ENCODE measurements at regions not wholly inside any gene's neighbourhood (a gene's known extent, or its start where the extent isn't known, plus 50 kb on each side); places are given as distances from the start of the nearest gene placed in this dataset.

DNA sequence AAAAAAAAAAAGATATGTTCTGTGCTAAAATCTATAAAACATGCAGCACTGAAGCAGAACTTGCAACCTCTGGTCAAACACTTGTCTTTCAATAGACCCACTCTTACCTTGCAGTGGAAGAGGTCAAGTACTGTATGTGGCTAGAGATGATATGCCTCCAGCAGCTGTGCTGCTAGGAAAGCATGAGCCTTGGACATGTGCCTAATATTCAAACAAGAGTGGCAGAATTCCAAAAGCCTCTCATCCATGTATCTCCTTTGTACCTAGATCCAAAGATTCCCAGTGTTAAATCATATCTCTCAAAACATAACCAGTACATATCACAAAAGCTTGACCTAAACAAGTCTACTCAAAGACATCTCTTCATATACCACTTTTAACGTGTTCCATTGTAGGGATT lies 105.0 kb upstream of the CPNE8 start:
- H3K4me1 ChIP-seq, result no peaks in the 10 kb centered on the region
- no peak for ATAC-seq
- TF ChIP-seq, protein P1, sequence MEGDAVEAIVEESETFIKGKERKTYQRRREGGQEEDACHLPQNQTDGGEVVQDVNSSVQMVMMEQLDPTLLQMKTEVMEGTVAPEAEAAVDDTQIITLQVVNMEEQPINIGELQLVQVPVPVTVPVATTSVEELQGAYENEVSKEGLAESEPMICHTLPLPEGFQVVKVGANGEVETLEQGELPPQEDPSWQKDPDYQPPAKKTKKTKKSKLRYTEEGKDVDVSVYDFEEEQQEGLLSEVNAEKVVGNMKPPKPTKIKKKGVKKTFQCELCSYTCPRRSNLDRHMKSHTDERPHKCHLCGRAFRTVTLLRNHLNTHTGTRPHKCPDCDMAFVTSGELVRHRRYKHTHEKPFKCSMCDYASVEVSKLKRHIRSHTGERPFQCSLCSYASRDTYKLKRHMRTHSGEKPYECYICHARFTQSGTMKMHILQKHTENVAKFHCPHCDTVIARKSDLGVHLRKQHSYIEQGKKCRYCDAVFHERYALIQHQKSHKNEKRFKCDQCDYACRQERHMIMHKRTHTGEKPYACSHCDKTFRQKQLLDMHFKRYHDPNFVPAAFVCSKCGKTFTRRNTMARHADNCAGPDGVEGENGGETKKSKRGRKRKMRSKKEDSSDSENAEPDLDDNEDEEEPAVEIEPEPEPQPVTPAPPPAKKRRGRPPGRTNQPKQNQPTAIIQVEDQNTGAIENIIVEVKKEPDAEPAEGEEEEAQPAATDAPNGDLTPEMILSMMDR (IDR thresholded peaks at IDR 0.05), result no peak
- no peak for DNase-seq
- H3K4me3 ChIP-seq, result no peak overlapping the region
- intact Hi-C loops (cut with DNase I), result no loop called here
- no peaks in the 10 kb centered on the region for H3K27me3 ChIP-seq
- H3K36me3 ChIP-seq, result no peaks in the 10 kb centered on the region
- no peak overlapping the region for H3K27ac ChIP-seq
- no peaks in the 10 kb centered on the region for H3K9me3 ChIP-seq

DNA sequence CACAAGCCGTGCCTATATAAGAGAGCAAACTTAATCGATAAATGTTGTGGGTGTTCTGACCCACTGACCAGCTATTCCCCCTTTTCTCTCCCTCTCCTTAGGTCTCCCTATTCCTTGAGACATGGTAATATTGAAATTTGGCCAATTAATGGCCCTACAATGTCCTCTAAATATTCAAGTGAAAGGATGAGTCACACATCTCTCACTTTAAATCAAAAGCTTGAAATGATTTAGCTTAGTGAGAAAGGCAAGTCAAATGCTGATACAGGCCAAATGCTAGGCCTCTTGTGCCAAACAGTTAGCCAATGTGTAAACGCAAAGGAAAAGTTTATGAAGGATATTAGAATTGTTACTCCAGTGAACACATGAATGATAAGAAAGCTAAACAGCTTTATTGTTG lies 102.2 kb upstream of the CPNE8 start:
- DNase-seq, result no peak
- Histone ChIP-seq H3K9me3 (no peaks in the 10 kb centered on the region), H3K4me1 (no peaks in the 10 kb centered on the region), H3K27ac (no peak overlapping the region), H3K36me3 (no peaks in the 10 kb centered on the region), H3K27me3 (no peaks in the 10 kb centered on the region), H3K4me3 (no peak overlapping the region)
- TF ChIP-seq, protein P1 (IDR thresholded peaks at IDR 0.05), result no peak
- intact Hi-C loops (cut with DNase I), result no loop called here
- ATAC-seq, result no peak

DNA sequence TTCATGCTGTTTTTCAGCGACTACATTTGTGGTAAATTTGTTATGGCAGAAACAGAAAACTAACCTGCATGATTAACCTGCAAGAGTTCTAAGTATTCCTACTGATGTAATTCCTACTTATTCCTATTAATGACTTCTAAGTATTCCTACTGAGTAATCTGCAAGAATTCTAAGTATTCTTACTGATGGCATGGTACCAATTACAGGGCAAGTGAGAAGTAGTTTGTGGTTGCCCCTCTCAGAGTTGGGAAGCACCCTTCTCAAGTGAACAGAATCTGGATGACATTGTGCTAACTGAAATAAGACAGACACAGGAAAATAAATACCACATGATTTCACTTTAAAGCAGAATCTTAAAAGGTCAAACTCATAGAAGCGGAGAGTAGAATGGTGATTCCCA lies 100.9 kb upstream of the CPNE8 start:
- TF ChIP-seq, protein P1 (IDR thresholded peaks at IDR 0.05), result no peak
- H3K27ac ChIP-seq, result no peak overlapping the region
- H3K9me3 ChIP-seq, result no peaks in the 10 kb centered on the region
- intact Hi-C loops (cut with DNase I), result no loop called here
- no peaks in the 10 kb centered on the region for H3K4me1 ChIP-seq
- DNase-seq (no peak), ATAC-seq (no peak)
- no peaks in the 10 kb centered on the region for H3K36me3 ChIP-seq
- no peak overlapping the region for H3K4me3 ChIP-seq
- H3K27me3 ChIP-seq, result no peaks in the 10 kb centered on the region

DNA sequence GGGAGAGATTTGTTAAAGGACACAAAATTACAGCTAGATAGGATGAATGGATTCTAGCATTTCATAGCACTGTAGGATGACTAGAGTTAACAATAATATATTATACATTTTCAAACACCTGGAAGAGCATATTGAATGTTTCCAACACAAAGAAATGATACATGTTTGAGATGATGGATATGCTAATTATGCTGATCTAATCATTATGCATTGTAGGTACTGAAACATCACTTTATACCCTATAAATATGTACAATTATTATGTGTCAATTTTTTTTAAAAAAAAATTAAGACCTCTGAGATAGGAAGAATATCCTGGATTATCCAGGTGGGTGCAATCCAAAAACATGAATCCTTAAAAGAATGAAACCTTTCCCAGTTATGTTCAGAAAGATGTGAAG lies 100.3 kb upstream of the CPNE8 start:
- TF ChIP-seq, protein P1 (IDR thresholded peaks at IDR 0.05), result no peak
- ATAC-seq, result no peak
- Histone ChIP-seq H3K36me3 (no peaks in the 10 kb centered on the region), H3K4me3 (no peak overlapping the region), H3K9me3 (no peaks in the 10 kb centered on the region), H3K4me1 (no peaks in the 10 kb centered on the region), H3K27me3 (no peaks in the 10 kb centered on the region), H3K27ac (no peak overlapping the region)
- no peak for DNase-seq
- intact Hi-C loops (cut with DNase I), result no loop called here

DNA sequence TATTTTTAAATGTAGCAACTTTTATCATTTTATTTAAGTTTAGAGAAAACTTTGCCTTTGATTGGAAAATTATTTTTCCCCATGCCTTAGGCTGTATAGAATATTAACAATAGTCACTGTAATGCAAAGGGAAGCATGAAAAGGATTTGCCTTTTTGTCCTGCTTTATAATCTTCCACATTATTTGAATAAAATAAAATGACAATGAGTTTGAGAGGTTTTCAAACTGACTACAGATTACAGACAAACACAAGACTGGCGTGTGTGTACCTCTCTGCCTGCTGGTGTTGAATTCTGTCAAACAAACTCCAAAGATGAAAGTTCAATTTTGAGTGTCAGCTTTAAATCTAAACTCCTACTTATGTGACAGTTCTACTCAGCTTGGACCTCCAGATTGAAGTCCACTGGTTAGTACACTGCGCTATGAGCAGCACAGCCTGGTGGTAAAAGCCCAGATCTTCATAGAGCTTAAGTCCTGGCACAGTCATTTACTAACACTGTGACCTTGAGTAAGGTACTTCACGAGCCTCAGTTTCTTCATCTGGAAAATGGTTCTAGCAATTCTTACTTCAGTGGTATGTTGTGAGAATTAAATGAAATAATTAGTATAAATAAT lies 98.3 kb upstream of the CPNE8 start:
- intact Hi-C loops (cut with DNase I), result no loop called here
- H3K4me1 ChIP-seq, result no peaks in the 10 kb centered on the region
- TF ChIP-seq, protein P1 (IDR thresholded peaks at IDR 0.05), result no peak
- ATAC-seq (no peak), DNase-seq (no peak)
- no peak overlapping the region for H3K4me3 ChIP-seq
- H3K9me3 ChIP-seq, result no peaks in the 10 kb centered on the region
- no peak overlapping the region for H3K27ac ChIP-seq
- no peaks in the 10 kb centered on the region for H3K36me3 ChIP-seq
- H3K27me3 ChIP-seq, result no peaks in the 10 kb centered on the region

DNA sequence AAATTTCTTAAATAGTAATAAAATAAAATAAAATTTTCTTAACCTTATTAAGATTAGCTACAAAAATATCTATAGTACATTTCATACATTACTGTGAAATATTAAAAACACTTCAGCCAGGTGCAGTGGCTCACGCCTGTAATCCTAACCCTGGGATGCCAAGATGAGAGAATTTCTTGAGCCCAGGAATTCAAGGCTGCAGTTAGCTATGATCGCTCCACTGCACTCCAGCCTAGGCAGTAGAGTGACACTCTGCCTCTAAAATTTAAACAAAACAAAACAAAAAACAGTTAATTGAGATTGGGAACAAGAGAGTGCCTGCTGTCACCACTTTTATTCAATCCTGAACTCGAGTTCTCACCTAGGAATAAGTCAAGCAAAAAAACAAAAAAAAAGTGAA lies 95.0 kb upstream of the CPNE8 start:
- Histone ChIP-seq H3K4me1 (no peaks in the 10 kb centered on the region), H3K4me3 (no peak overlapping the region), H3K27ac (no peak overlapping the region), H3K9me3 (no peaks in the 10 kb centered on the region), H3K27me3 (no peaks in the 10 kb centered on the region), H3K36me3 (no peaks in the 10 kb centered on the region)
- DNase-seq (no peak), ATAC-seq (no peak)
- TF ChIP-seq, protein P1 (IDR thresholded peaks at IDR 0.05), result no peak
- intact Hi-C loops (cut with DNase I), result no loop called here
